Thoracic aorta (tissue), 2 donors: ENCODE measurements at regions not wholly inside any gene's neighbourhood (a gene's known extent, or its start where the extent isn't known, plus 50 kb on each side); places are given as distances from the start of the nearest gene placed in this dataset.
A peak's percentile ranks its signal among the peaks of the same experiment; 100 is the strongest.

Experiments
- ATAC-seq: fragments of 150-250 bp; one replicate; pipeline ENCODE4 v1.8.0; 2017; ENCODE audit warnings: low read depth; ENCODE audit not compliant: insufficient number of reproducible peaks, low FRiP score
- DNase-seq: peaks from one replicate; pipeline ENCODE4 v3.0.0-alpha.2; 2020; ENCODE audit warnings: low spot score
- H3K27ac ChIP-seq, 2 donors: fragments of 200-600 bp; sonication (generic); 1 replicate in 1 of 2; 2 replicates in 1 of 2; pipeline ENCODE4 v1.5.1; 2016; ENCODE audit warnings: mild to moderate bottlenecking in 2 of 2, moderate library complexity in 2 of 2
- H3K27me3 ChIP-seq: fragments of 200-600 bp; sonication (generic); replicated peaks from 2 replicates; pipeline ENCODE4 v1.6.0; 2016; ENCODE audit warnings: mild to moderate bottlenecking; ENCODE audit not compliant: insufficient read depth
- H3K36me3 ChIP-seq: fragments of 200-600 bp; sonication (generic); one replicate; pipeline ENCODE4 v1.5.1; 2016
- H3K4me1 ChIP-seq, 2 donors: fragments of 200-600 bp; sonication (generic); 1 replicate in 1 of 2; 2 replicates in 1 of 2; pipeline versions ENCODE4 v1.5.1 to v1.6.0; 2016; ENCODE audit warnings: low read depth in 2 of 2, mild to moderate bottlenecking in 1 of 2; ENCODE audit not compliant: control insufficient read depth in 1 of 2
- H3K4me3 ChIP-seq: fragments of 200-600 bp; sonication (generic); 2 replicates; pipeline ENCODE4 v1.5.1; 2016; ENCODE audit warnings: mild to moderate bottlenecking
- H3K9me3 ChIP-seq: fragments of 200-600 bp; sonication (generic); 2 replicates; pipeline ENCODE4 v1.5.1; 2016
- TF ChIP-seq, protein P1 (sequence below): fragments of 200-600 bp; sonication (generic); IDR thresholded peaks from one replicate; pipeline ENCODE4 v1.5.1; 2019; ENCODE audit warnings: antibody characterized with exemption

DNA sequence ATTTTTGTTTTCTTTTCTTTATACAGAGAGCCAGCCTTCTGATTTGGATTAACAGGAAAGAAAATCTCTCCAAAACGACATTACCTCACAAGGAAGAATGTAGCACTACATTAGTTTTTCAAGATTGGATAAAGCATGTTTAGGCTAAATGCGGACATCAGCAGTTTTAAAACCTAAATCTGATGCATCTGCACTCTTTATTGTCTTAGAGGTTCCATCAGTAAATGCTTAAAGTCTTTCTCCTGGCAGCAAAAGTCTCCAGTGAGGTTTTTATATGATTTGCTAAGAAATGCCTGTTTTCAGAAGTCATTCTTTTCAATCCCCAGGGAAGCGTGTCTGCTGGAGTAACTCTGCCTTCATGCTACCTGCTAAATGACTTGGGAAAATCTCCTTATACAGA is 912.9 kb upstream of the INTU start:
- ATAC-seq (no peak), DNase-seq (no peak)
- no peaks in the 10 kb centered on the region for H3K9me3 ChIP-seq
- H3K4me3 ChIP-seq, result no peak overlapping the region
- H3K36me3 ChIP-seq, result no peaks in the 10 kb centered on the region
- no peaks in the 10 kb centered on the region for H3K4me1 ChIP-seq
- no peak overlapping the region for H3K27ac ChIP-seq
- TF ChIP-seq, protein P1, sequence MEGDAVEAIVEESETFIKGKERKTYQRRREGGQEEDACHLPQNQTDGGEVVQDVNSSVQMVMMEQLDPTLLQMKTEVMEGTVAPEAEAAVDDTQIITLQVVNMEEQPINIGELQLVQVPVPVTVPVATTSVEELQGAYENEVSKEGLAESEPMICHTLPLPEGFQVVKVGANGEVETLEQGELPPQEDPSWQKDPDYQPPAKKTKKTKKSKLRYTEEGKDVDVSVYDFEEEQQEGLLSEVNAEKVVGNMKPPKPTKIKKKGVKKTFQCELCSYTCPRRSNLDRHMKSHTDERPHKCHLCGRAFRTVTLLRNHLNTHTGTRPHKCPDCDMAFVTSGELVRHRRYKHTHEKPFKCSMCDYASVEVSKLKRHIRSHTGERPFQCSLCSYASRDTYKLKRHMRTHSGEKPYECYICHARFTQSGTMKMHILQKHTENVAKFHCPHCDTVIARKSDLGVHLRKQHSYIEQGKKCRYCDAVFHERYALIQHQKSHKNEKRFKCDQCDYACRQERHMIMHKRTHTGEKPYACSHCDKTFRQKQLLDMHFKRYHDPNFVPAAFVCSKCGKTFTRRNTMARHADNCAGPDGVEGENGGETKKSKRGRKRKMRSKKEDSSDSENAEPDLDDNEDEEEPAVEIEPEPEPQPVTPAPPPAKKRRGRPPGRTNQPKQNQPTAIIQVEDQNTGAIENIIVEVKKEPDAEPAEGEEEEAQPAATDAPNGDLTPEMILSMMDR, result no peak
- H3K27me3 ChIP-seq, result no peaks in the 10 kb centered on the region

DNA sequence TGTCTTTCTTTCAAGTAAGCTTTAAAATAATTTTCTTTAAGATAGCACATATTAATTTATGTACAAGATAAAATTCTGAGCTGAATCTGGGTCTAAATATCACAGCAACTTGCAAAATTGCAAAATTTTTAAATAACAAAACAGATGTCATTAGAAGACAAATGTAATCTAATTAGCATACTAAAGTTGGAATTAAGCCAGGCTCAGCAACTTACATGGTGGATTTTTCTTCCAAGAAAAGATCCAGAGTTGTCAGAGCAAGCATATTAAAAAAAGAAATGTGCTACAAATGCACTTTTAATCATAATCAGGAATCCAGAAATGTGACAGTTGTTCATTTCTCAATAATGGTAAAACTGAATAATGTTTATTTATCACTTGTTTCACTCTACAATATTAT is 906.9 kb upstream of the INTU start:
- DNase-seq (no peak), ATAC-seq (no peak)
- no peak overlapping the region for H3K27ac ChIP-seq
- H3K4me1 ChIP-seq, result peaks cover 0 to 4% of the 10 kb centered on the region in 2 donors
- H3K9me3 ChIP-seq, result no peaks in the 10 kb centered on the region
- H3K4me3 ChIP-seq, result no peak overlapping the region
- H3K27me3 ChIP-seq, result no peaks in the 10 kb centered on the region
- TF ChIP-seq, protein P1, result no peak
- no peaks in the 10 kb centered on the region for H3K36me3 ChIP-seq

DNA sequence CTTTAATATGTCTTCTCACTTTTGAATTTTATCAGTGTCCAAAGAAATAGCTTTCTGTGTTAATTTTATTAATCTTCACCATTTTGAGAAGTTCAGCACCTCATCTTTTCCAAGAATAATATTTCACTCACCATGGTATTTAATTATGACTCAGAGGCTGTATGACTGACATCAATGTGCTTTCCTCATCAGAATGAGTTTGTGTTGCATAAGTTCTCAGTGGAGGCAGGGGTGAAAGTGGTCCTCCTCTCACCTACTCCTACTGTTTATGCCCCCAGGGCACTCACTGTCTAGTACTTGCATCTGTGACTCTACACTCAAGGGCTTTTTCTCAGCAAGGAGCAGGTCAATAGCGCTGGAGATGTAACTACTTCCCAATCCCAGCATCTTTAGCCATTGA is 905.3 kb upstream of the INTU start:
- no peaks in the 10 kb centered on the region for H3K9me3 ChIP-seq
- H3K27me3 ChIP-seq, result no peaks in the 10 kb centered on the region
- DNase-seq (no peak), ATAC-seq (peak; percentile 70)
- no peaks in the 10 kb centered on the region for H3K36me3 ChIP-seq
- H3K4me3 ChIP-seq, result no peak overlapping the region
- no peak overlapping the region for H3K27ac ChIP-seq
- TF ChIP-seq, protein P1, result no peak
- peaks cover 0 to 4% of the 10 kb centered on the region in 2 donors for H3K4me1 ChIP-seq

DNA sequence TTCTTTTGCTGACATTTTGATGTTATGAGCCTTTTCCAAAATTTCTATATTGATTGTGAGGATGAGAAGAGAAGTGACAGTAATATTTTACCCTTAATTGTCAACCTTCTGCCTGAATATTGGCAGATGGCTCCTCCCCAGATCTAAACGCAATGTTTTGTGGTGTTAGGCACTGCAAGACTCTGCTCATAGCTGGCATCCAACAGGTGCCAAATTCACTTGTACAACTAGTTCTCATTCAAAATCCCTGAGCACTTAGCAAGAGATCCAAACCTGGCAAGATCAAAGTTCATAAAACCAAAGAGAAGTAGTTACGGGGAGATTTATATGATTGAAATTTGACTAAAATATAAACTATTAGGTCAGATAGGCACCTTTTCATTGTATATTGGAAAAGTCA is 901.7 kb upstream of the INTU start:
- peaks cover 0 to 4% of the 10 kb centered on the region in 2 donors for H3K4me1 ChIP-seq
- ATAC-seq (no peak), DNase-seq (no peak)
- no peak overlapping the region for H3K27ac ChIP-seq
- no peaks in the 10 kb centered on the region for H3K36me3 ChIP-seq
- no peaks in the 10 kb centered on the region for H3K27me3 ChIP-seq
- TF ChIP-seq, protein P1, result no peak
- no peak overlapping the region for H3K4me3 ChIP-seq
- H3K9me3 ChIP-seq, result no peaks in the 10 kb centered on the region

DNA sequence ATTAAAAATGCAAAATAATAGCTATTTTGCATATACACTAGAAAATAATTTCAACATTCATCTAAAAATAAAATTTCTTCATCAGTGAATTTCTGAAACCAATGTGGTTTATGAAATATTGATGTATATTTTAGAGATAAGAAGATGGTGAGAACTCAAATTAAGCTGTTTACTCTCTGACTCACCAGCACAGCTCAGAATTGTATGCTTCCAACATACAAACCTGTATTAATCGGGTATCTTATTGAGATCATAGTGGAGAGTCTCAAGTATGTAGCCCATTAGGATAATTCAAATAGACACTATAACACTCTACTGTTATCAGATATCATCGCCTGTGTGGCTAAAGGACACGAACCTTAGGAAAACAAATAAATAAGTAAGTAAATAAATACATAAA is 899.5 kb upstream of the INTU start:
- Histone ChIP-seq H3K27ac (no peak overlapping the region), H3K9me3 (no peaks in the 10 kb centered on the region), H3K27me3 (no peaks in the 10 kb centered on the region), H3K4me1 (no peaks in the 10 kb centered on the region), H3K36me3 (no peaks in the 10 kb centered on the region), H3K4me3 (no peak overlapping the region)
- ATAC-seq, result no peak
- DNase-seq, result no peak
- TF ChIP-seq, protein P1, result no peak
